GM12878 (cell line): ENCODE measurements at regions not wholly inside any gene's neighbourhood (a gene's known extent, or its start where the extent isn't known, plus 50 kb on each side); places are given as distances from the start of the nearest gene placed in this dataset.

ENCODE experiments used
- ATAC-seq: fragments of 200-7000 bp; cut with Tn5 transposase; 3 replicates; pipeline ENCODE4 v1.9.1; 2020; ENCODE audit warnings: mild to moderate bottlenecking, moderate library complexity
- BruUV-seq: library from RNA; stranded (reverse); fragments of 400-500 nt; replicated peaks from 2 replicates; lab custom pipeline; 2021; lab: Mats Ljungman, UMichigan
- CTCF ChIA-PET: fragments of 300-600 bp; sonication (Branson Sonifier 250); formaldehyde crosslinking; extraction: SDS; loops from one replicate; lab custom pipeline; 2021; ENCODE audit warnings: inconsistent platforms; lab: Yijun Ruan, JAX
- POLR2A ChIA-PET: fragments of 350-600 bp; formaldehyde crosslinking; extraction: SDS; loops from one replicate; lab custom pipeline; 2021; ENCODE audit warnings: inconsistent platforms; lab: Charles Lee
- RAD21 ChIA-PET: fragments of 300-600 bp; sonication (Branson Sonifier 250); formaldehyde crosslinking; loops from one replicate; lab custom pipeline; 2023; ENCODE audit warnings: antibody characterized with exemption; ENCODE audit not compliant: unreplicated experiment; lab: Charles Lee
- SMC1A ChIA-PET: fragments of 300-600 bp; sonication (Branson Sonifier 250); formaldehyde crosslinking; loops from one replicate; lab custom pipeline; 2023; ENCODE audit not compliant: unreplicated experiment, uncharacterized antibody; lab: Charles Lee
- DNase-seq: peaks from one replicate; pipeline ENCODE4 v3.0.0-alpha.2; 2011; ENCODE audit warnings: low read depth, low spot score
- FAIRE-seq: peaks from 3 replicates; lab custom pipeline; 2011; peaks lifted over from hg19 to GRCh38; lab: Jason Lieb, UNC
- H2AFZ ChIP-seq: 2 replicates; pipeline ENCODE4 v1.6.0; 2011; ENCODE audit warnings: low read depth, low read length, control low read depth; ENCODE audit not compliant: control insufficient read depth
- H3K27ac ChIP-seq: 2 replicates; pipeline ENCODE4 v1.5.1; 2011; ENCODE audit warnings: control low read depth; ENCODE audit not compliant: control insufficient read depth, insufficient read depth
- H3K27me3 ChIP-seq, 2 experiments: replicated peaks in 1 of 2; 2 replicates each; pipeline versions ENCODE4 v1.6.0 to v1.6.1; 2011; ENCODE audit warnings: low read length in 1 of 2; ENCODE audit not compliant: control insufficient read depth in 2 of 2, insufficient read depth in 2 of 2
- H3K36me3 ChIP-seq, 2 experiments: 2 replicates each; pipeline ENCODE4 v1.5.1; 2011; ENCODE audit warnings: low read length in 1 of 2; ENCODE audit not compliant: control insufficient read depth in 2 of 2, insufficient read depth in 2 of 2
- H3K4me1 ChIP-seq: 2 replicates; pipeline ENCODE4 v1.6.1; 2011; ENCODE audit warnings: mild to moderate bottlenecking, low read length, moderate library complexity, mixed read lengths; ENCODE audit not compliant: control insufficient read depth, insufficient read depth
- H3K4me2 ChIP-seq: 2 replicates; pipeline ENCODE4 v1.6.0; 2011; ENCODE audit warnings: control low read depth; ENCODE audit not compliant: control insufficient read depth, insufficient read depth
- H3K4me3 ChIP-seq: fragments of 200-600 bp; sonication (generic); 2 replicates; pipeline ENCODE4 v1.5.1; 2016
- H3K79me2 ChIP-seq: 2 replicates; pipeline ENCODE4 v1.6.0; 2011; ENCODE audit warnings: low read length; ENCODE audit not compliant: control insufficient read depth, insufficient read depth
- H3K9ac ChIP-seq: 2 replicates; pipeline ENCODE4 v1.8.0; 2011; ENCODE audit warnings: low read length, control low read depth, mixed read lengths; ENCODE audit not compliant: control insufficient read depth, insufficient read depth
- H3K9me3 ChIP-seq: replicated peaks from 3 replicates; pipeline ENCODE4 v1.5.1; 2011; ENCODE audit warnings: mild to moderate bottlenecking, low read length; ENCODE audit not compliant: control insufficient read depth, insufficient read depth
- H4K20me1 ChIP-seq: 2 replicates; pipeline ENCODE4 v1.6.0; 2011; ENCODE audit not compliant: control insufficient read depth, insufficient read depth
- ASH2L ChIP-seq: fragments of 300-600, 200-600 bp; sonication (generic); IDR thresholded peaks from 2 replicates; pipeline ENCODE4 v1.6.1; 2017; ENCODE audit warnings: low read depth, mild to moderate bottlenecking, borderline replicate concordance
- ATF2 ChIP-seq: IDR thresholded peaks from 2 replicates; pipeline ENCODE4 v1.6.1; 2012; ENCODE audit warnings: low read length, inconsistent platforms
- ATF7 ChIP-seq: fragments of 450-650 bp; IDR thresholded peaks from 2 replicates; pipeline ENCODE4 v1.6.1; 2016; ENCODE audit warnings: low read depth, mild to moderate bottlenecking
- BCLAF1 ChIP-seq: fragments of 450-650 bp; IDR thresholded peaks from 2 replicates; pipeline ENCODE4 v1.6.1; 2017; ENCODE audit warnings: antibody characterized with exemption, mild to moderate bottlenecking, moderate library complexity
- CHD1 ChIP-seq: IDR thresholded peaks from 2 replicates; pipeline ENCODE4 v1.6.1; 2012; ENCODE audit warnings: low read depth, low read length, improper control_type of control experiment
- EP300 ChIP-seq, 2 experiments: fragments of 150-350 bp in 1 of 2; IDR thresholded peaks; 2 replicates each; pipeline ENCODE4 v1.6.1; 2011 to 2012; ENCODE audit warnings: low read depth in 2 of 2, low read length in 2 of 2, borderline replicate concordance in 1 of 2, improper control_type of control experiment in 1 of 2, inconsistent platforms in 1 of 2; ENCODE audit not compliant: control insufficient read depth in 1 of 2
- GATAD2B ChIP-seq: fragments of 450-650 bp; conservative IDR thresholded peaks from 2 replicates; pipeline ENCODE4 v1.6.1; 2017; ENCODE audit warnings: low read depth, mild to moderate bottlenecking, moderate library complexity
- IKZF2 ChIP-seq, 2 experiments: fragments of 450-650 bp; IDR thresholded peaks; 2 replicates each; pipeline ENCODE4 v1.6.1; 2017; ENCODE audit warnings: mild to moderate bottlenecking in 2 of 2, moderate library complexity in 2 of 2
- MTA2 ChIP-seq: fragments of 450-650 bp; IDR thresholded peaks from 2 replicates; pipeline ENCODE4 v1.6.1; 2016; ENCODE audit warnings: low read depth, mild to moderate bottlenecking, moderate library complexity
- NFIC ChIP-seq: IDR thresholded peaks from 2 replicates; pipeline ENCODE4 v1.6.1; 2012; ENCODE audit warnings: low read depth, mild to moderate bottlenecking, inconsistent platforms, low read length, moderate library complexity
- NFYB ChIP-seq: IDR thresholded peaks from 2 replicates; pipeline ENCODE4 v1.6.1; 2011; ENCODE audit warnings: low read depth, mild to moderate bottlenecking, low read length, improper control_type of control experiment, moderate library complexity; ENCODE audit not compliant: insufficient read depth
- NR2C2 ChIP-seq: IDR thresholded peaks from 2 replicates; pipeline ENCODE4 v1.6.1; 2011; ENCODE audit warnings: borderline replicate concordance, low read depth; ENCODE audit not compliant: control insufficient read depth, insufficient read length
- NRF1 ChIP-seq: conservative IDR thresholded peaks from 2 replicates; pipeline ENCODE4 v1.6.1; 2011; ENCODE audit warnings: mild to moderate bottlenecking, low read depth, low read length, improper control_type of control experiment
- SRF ChIP-seq, 2 experiments: IDR thresholded peaks; 2 replicates each; pipeline ENCODE4 v1.6.1; 2011; ENCODE audit warnings: low read depth in 2 of 2, low read length in 2 of 2, mild to moderate bottlenecking in 1 of 2, moderate library complexity in 1 of 2
- TARDBP ChIP-seq: IDR thresholded peaks from 2 replicates; pipeline ENCODE4 v1.6.1; 2016; ENCODE audit warnings: borderline replicate concordance
- WRNIP1 ChIP-seq: IDR thresholded peaks from 2 replicates; pipeline ENCODE4 v1.6.1; 2011; ENCODE audit warnings: low read depth, low read length, improper control_type of control experiment, borderline replicate concordance
- ZSCAN29 ChIP-seq: fragments of 450-650 bp; IDR thresholded peaks from 2 replicates; pipeline ENCODE4 v1.6.1; 2017; ENCODE audit warnings: mild to moderate bottlenecking, moderate library complexity
- WGBS: methylation state at CpG from one replicate; pipeline ENCODE4 v1.1.6; 2016; ENCODE audit warnings: low lambda C conversion rate; ENCODE audit not compliant: insufficient replicate concordance, insufficient coverage; ENCODE audit errors: missing lambda C conversion rate; 5-methylcytosine and 5-hydroxymethylcytosine counted together
- in situ Hi-C: fragments of 300-500 bp; cut with MboI; formaldehyde crosslinking; loops from 9 replicates; pipeline ENCODE4 v1.14.3; 2018; ENCODE audit warnings: mixed read lengths
- intact Hi-C: fragments of 100-400 bp; cut with micrococcal nuclease; formaldehyde crosslinking; loops from one replicate; pipeline ENCODE4 v1.14.2; 2022; ENCODE audit not compliant: unreplicated experiment
- TF ChIP-seq, protein P1 (sequence below): fragments of 450-650 bp; IDR thresholded peaks from 2 replicates; pipeline ENCODE4 v1.6.1; 2014; ENCODE audit warnings: mild to moderate bottlenecking

DNA sequence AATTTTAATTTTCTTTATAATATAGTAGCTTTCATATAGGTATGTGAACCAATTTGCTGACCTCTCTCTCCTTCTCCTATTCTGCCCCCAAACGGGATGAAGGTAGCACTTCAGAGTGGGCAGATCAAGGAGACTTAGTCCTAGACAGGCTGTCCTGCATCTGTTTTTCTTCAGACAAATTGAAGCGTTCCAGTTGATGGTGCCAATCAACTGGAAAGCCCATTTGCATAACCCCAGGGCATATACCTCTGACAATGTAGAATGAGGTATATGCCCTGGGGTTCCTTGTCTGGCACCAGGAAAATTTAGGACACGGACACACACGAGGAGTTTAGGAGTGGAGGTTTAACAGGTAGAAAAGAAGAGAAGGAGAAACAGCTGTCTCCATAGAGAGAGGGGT is 502.9 kb downstream of the HTR7 start (continued):
- TF ChIP-seq BCLAF1: no peak
- no peak for TF ChIP-seq GATAD2B
- no peak for TF ChIP-seq NR2C2
- no peak for TF ChIP-seq ASH2L
- TF ChIP-seq ATF7: no peak
- TF ChIP-seq ATF2: no peak

DNA sequence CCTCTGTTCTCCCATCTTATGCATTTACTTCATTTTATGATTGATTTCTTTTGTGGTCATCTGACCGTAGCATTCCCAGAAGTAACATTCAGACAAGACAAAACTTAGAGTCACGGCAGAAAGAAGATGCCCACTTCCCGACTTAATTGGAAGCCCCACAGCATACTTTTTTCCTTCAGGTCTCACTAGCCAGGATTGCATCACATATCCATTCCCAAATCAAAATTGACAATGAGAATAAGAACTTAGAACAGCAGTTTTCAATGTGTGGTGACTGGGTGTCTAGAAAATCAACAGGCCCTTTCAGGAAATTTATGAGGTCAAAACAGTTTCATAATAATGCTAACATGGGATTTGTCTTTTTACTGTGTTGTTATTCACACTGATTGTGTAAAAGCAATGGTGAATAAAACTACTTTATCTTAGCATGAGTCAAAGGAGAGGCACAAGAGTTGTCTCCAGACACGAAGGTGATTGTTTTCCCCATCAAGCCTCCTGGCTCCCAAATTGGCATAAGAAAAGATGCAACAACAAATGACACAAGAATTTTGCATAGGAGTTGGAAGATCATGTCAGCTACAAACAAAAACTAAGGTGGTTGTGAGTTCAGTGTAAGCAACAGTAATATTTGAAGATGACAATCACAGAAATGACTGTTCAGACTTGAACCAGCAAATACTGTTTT is 493.9 kb downstream of the HTR7 start:
- Histone ChIP-seq H3K79me2 (no peaks in the 10 kb centered on the region), H2AFZ (no peak overlapping the region), H3K27ac (no peak overlapping the region), H3K9ac (no peak overlapping the region), H3K9me3 (no peaks in the 10 kb centered on the region), H3K27me3 (no peaks in the 10 kb centered on the region), H4K20me1 (no peaks in the 10 kb centered on the region), H3K36me3 (no peaks in the 10 kb centered on the region), H3K4me2 (no peak overlapping the region), H3K4me3 (no peak overlapping the region), H3K4me1 (no peaks in the 10 kb centered on the region)
- ChIA-PET SMC1A (no interaction called here), RAD21 (no interaction called here), CTCF (no interaction called here), POLR2A (no interaction called here)
- 13% methylated on average over 4 of the region's 4 CpGs for WGBS
- no peak for DNase-seq
- ATAC-seq: no peak
- BruUV-seq: no TSS peak
- FAIRE-seq: no peak
- in situ Hi-C loops: no loop called here
- intact Hi-C loops: no loop called here
- TF ChIP-seq IKZF2 (IDR thresholded peaks at IDR 0.05): no peak
- no peak for TF ChIP-seq ZSCAN29
- TF ChIP-seq SRF (IDR thresholded peaks at IDR 0.05; ENCODE audit: low read depth in 2 of 2, low read length in 2 of 2): no peak
- no peak for TF ChIP-seq EP300 (IDR thresholded peaks at IDR 0.05; ENCODE audit: borderline replicate concordance in 1 of 2, control insufficient read depth in 1 of 2, low read depth in 2 of 2, low read length in 2 of 2)
- TF ChIP-seq, protein P1, sequence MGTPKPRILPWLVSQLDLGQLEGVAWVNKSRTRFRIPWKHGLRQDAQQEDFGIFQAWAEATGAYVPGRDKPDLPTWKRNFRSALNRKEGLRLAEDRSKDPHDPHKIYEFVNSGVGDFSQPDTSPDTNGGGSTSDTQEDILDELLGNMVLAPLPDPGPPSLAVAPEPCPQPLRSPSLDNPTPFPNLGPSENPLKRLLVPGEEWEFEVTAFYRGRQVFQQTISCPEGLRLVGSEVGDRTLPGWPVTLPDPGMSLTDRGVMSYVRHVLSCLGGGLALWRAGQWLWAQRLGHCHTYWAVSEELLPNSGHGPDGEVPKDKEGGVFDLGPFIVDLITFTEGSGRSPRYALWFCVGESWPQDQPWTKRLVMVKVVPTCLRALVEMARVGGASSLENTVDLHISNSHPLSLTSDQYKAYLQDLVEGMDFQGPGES: no peak
- no peak for TF ChIP-seq WRNIP1
- no peak for TF ChIP-seq NRF1
- TF ChIP-seq NFIC: no peak
- TF ChIP-seq MTA2: no peak
- TF ChIP-seq TARDBP: no peak
- TF ChIP-seq NFYB: no peak
- TF ChIP-seq CHD1: no peak
